DMS153 treated with DMSO at 0.1 percent for 48 hours (cell line): ENCODE measurements at regions not wholly inside any gene's neighbourhood (a gene's known extent, or its start where the extent isn't known, plus 50 kb on each side); places are given as distances from the start of the nearest gene placed in this dataset.

Source experiments
- DNase-seq: peaks from one replicate; lab custom pipeline; 2025; ENCODE audit not compliant: unreplicated experiment; lab: John Stamatoyannopoulos, UW

DNA sequence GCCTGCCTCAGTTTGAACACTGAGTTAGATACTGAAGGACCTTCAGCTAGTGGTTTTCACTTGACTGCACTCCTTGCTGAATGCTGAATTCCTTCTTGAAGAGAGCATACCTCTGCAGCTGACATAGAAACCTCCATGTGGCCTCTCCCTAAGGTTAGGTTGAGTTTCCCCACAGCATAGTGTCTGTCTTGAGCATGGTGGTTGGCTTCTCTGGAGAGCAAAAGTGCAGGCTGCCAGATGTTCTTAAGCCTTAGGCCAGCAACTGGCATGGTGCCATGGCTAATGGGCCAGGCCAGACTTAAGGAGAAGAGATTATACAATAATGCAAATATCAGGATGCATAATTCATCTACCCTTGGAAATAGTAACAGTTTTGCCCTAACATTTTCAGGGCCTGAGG is 545.6 kb upstream of the ZNF385D start:
- DNase-seq: no peak

GRCh38 chr3:22297436-22297835 is 546.4 kb upstream of the ZNF385D start:
- no peak for DNase-seq

- DNase-seq: no peak
Measured at GRCh38 chr3:22306454-22306853, 555.4 kb upstream of the ZNF385D start.

- DNase-seq: no peak
Measured at GRCh38 chr3:22308871-22309270, 557.9 kb upstream of the ZNF385D start.

- DNase-seq: no peak
Measured at GRCh38 chr3:22315925-22316324, 564.9 kb upstream of the ZNF385D start.

- DNase-seq: no peak
Measured at GRCh38 chr3:22318325-22318724, 567.3 kb upstream of the ZNF385D start.

- no peak for DNase-seq
Measured at GRCh38 chr3:22319446-22319845, 568.4 kb upstream of the ZNF385D start.

GRCh38 chr3:22322861-22323260 is 571.9 kb upstream of the ZNF385D start:
- no peak for DNase-seq

GRCh38 chr3:22326305-22326704 is 575.3 kb upstream of the ZNF385D start:
- DNase-seq: no peak

- no peak for DNase-seq
Measured at GRCh38 chr3:22334996-22335395, 584.0 kb upstream of the ZNF385D start.

GRCh38 chr3:22349215-22349851 is 598.3 kb upstream of the ZNF385D start:
- no peak for DNase-seq

GRCh38 chr3:22351806-22352205 is 600.8 kb upstream of the ZNF385D start:
- DNase-seq: no peak

DNA sequence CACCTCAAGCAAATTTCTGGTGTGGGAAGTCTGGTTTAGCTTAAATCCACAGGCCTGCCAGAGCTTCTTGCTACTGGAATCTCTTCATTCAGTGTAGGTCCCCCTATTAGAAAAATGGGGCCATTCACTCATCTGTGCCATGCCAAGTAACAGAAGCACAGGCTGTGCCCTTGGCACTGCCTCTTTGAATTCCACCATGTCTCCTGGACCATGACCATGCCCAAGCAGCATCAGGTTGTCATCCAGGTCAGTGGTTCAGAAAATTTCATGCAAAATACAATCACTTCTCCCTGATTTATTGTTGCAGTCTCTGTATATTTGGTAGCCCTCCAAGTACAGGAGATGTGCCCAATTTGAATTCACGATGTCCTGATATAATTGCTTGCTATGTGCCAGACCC is 602.1 kb upstream of the ZNF385D start:
- no peak for DNase-seq

- no peak for DNase-seq
Measured at GRCh38 chr3:22358334-22358733, 607.3 kb upstream of the ZNF385D start.

DNA sequence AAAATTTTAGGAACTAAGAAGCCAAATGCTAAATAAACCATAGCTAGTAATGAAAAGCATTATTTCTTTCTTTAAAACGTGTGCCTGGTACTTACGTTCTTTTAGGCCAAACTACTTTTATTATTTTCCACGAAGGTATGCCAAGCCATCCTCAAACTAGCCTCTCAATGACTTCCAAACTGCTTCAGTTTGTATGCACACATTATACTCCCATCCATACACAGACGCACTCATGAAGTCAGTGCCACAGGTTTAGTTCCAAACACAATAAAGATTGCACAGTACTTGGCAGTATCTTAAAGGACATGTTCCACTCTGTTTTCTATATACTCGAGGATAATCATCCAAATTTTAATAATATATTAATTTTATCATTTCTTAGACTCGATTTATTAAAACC is 609.2 kb upstream of the ZNF385D start:
- DNase-seq: no peak

DNA sequence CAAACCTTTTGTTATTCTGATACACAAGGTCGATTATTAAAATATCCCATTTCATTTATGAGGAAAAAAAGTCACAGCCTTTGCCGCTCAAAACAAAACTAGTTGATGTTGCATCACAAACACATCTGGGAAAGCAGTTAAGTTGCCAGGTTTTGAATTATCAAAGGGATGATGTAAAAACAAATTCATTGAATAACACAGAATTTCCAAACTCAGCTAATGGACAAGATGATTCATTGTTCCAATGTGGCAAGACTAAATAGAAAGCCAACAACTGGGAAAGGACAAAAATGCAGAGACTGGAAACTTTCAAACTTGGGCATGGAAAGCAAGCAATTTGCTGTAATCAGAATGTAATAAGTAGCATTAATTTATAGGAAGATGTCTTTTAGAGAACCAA is 610.0 kb upstream of the ZNF385D start:
- DNase-seq: no peak

GRCh38 chr3:22361521-22361920 is 610.5 kb upstream of the ZNF385D start:
- DNase-seq: no peak

GRCh38 chr3:22364851-22365250 is 613.8 kb upstream of the ZNF385D start:
- DNase-seq: no peak

DNA sequence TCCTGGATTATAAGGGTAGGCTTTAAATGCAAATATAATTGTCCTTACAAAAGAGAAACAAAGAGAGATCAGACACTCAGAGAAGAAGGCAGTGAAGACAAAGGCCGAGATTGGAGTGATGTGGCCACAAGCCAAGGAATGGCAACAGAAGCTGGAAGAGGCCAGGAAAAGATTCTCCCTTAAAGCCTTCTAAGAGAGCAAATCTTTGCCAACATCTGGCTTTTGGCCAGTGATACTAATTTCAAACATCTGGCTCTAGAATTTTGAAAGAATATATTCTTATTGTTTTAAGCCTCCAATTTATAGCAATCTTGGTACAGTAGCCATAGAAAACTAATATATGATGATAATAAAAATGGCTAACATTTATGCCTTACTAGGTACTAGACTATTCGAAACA is 615.8 kb upstream of the ZNF385D start:
- no peak for DNase-seq

- no peak for DNase-seq
Measured at GRCh38 chr3:22371036-22371435, 620.0 kb upstream of the ZNF385D start.

GRCh38 chr3:22371607-22372291 is 620.7 kb upstream of the ZNF385D start:
- DNase-seq: no peak

DNA sequence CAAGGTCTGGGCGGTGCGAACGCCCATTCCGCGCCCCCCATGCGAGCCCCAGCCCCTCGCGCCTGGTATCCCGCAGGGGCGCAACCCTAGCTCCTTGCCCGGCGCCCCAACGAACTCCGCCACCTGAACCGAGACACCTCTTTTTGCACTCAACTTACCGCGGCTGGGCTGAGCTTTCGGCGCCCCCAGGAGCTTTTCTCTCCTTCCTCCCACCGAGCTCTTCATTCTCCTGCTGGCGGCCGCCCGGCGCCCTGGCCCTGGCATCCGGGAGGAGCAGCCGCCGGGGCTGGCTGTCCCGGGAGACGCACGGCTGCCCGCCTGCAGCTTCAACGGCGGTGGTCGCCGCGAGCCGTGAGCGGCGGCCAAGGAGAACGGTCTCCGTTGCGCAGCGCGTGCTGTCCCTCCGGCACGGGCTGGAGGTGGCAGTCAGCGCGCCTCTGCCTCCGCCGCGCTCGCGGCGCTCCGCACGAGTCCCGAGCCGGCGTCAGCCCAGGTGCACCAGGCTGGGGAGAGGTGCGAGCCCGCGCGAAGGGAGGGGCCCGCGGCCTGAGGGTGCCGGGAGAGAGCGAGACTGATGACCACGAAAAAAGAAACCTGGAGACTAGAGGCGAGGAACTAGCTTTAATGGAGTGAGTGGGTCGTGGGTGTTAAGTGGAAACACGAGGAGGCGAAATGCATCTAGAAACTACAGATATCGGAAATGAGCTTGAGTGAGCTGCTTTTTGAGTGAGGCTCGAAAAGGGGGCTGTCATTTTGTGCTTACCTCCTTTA is 621.5 kb upstream of the ZNF385D start:
- DNase-seq: no peak
